Neural crest cell (in vitro differentiated cells): ENCODE measurements at regions not wholly inside any gene's neighbourhood (a gene's known extent, or its start where the extent isn't known, plus 50 kb on each side); places are given as distances from the start of the nearest gene placed in this dataset.

ENCODE experiments used
- DNase-seq: peaks from one replicate; pipeline ENCODE4 v3.0.0; 2021; ENCODE audit warnings: low read depth, mixed read lengths, low spot score
- H3K27ac Mint-ChIP-seq: one replicate; pipeline ENCODE4 v1.8.0; 2021; ENCODE audit warnings: mild to moderate bottlenecking, mixed read lengths; ENCODE audit not compliant: unreplicated experiment
- H3K27me3 Mint-ChIP-seq: 2 replicates; pipeline ENCODE4 v1.8.0; 2021; ENCODE audit warnings: low read depth, mild to moderate bottlenecking, mixed read lengths
- H3K36me3 Mint-ChIP-seq: 2 replicates; pipeline ENCODE4 v1.8.0; 2021; ENCODE audit warnings: low read depth, mild to moderate bottlenecking, mixed read lengths
- H3K4me1 Mint-ChIP-seq: 2 replicates; pipeline ENCODE4 v1.8.0; 2021; ENCODE audit warnings: mixed read lengths
- H3K4me3 Mint-ChIP-seq: one replicate; pipeline ENCODE4 v1.8.0; 2021; ENCODE audit warnings: mild to moderate bottlenecking, mixed read lengths
- H3K9me3 Mint-ChIP-seq: 2 replicates; pipeline ENCODE4 v1.8.0; 2021; ENCODE audit warnings: mixed read lengths
- CTCF ChIP-seq: fragments of 200-600 bp; sonication (generic); conservative IDR thresholded peaks from 2 replicates; pipeline ENCODE4 v1.5.0; 2021; ENCODE audit warnings: antibody characterized with exemption, mild to moderate bottlenecking

GRCh38 chr7:113715262-113715661 lies 203.5 kb downstream of the PPP1R3A start:
- H3K4me1 Mint-ChIP-seq = peaks cover 10% of the 10 kb centered on the region
- H3K4me3 Mint-ChIP-seq = no peak overlapping the region
- no peak for TF ChIP-seq CTCF
- H3K27ac Mint-ChIP-seq = no peak overlapping the region
- peaks cover 2% of the 10 kb centered on the region for H3K9me3 Mint-ChIP-seq
- DNase-seq = no peak
- no peaks in the 10 kb centered on the region for H3K36me3 Mint-ChIP-seq
- H3K27me3 Mint-ChIP-seq = peaks cover 6% of the 10 kb centered on the region

GRCh38 chr7:113710310-113711096 lies 208.3 kb downstream of the PPP1R3A start:
- Mint-ChIP-seq H3K36me3 (no peaks in the 10 kb centered on the region), H3K27me3 (peaks cover 4% of the 10 kb centered on the region), H3K9me3 (peaks cover 6% of the 10 kb centered on the region), H3K4me1 (no peaks in the 10 kb centered on the region), H3K27ac (no peak overlapping the region), H3K4me3 (no peak overlapping the region)
- peak; percentile 45 for DNase-seq
- peak; percentile 95 for TF ChIP-seq CTCF

- H3K27ac Mint-ChIP-seq = no peak overlapping the region
- peaks cover 19% of the 10 kb centered on the region for H3K27me3 Mint-ChIP-seq
- no peaks in the 10 kb centered on the region for H3K4me1 Mint-ChIP-seq
- H3K36me3 Mint-ChIP-seq = no peaks in the 10 kb centered on the region
- no peak overlapping the region for H3K4me3 Mint-ChIP-seq
- H3K9me3 Mint-ChIP-seq = peaks cover 4% of the 10 kb centered on the region
- DNase-seq = no peak
- TF ChIP-seq CTCF = no peak
These were observed 213.4 kb downstream of the PPP1R3A start for GRCh38 chr7:113705439-113705838.

GRCh38 chr7:113698556-113699220 lies 220.1 kb downstream of the PPP1R3A start:
- Mint-ChIP-seq H3K4me3 (no peak overlapping the region), H3K36me3 (no peaks in the 10 kb centered on the region), H3K4me1 (no peaks in the 10 kb centered on the region), H3K9me3 (no peaks in the 10 kb centered on the region), H3K27me3 (peaks cover 31% of the 10 kb centered on the region), H3K27ac (no peak overlapping the region)
- TF ChIP-seq CTCF = peak; percentile 83
- DNase-seq = no peak

GRCh38 chr7:113694149-113694548 lies 224.7 kb downstream of the PPP1R3A start:
- TF ChIP-seq CTCF = no peak
- no peak overlapping the region for H3K4me3 Mint-ChIP-seq
- H3K9me3 Mint-ChIP-seq = no peaks in the 10 kb centered on the region
- no peak overlapping the region for H3K27ac Mint-ChIP-seq
- no peak for DNase-seq
- peaks cover 27% of the 10 kb centered on the region for H3K27me3 Mint-ChIP-seq
- no peaks in the 10 kb centered on the region for H3K36me3 Mint-ChIP-seq
- no peaks in the 10 kb centered on the region for H3K4me1 Mint-ChIP-seq
